Fibroblast of lung (primary cell): ENCODE measurements at regions not wholly inside any gene's neighbourhood (a gene's known extent, or its start where the extent isn't known, plus 50 kb on each side); places are given as distances from the start of the nearest gene placed in this dataset.

Experiments
- DNase-seq, 2 donors: peaks; one replicate each; pipeline versions ENCODE4 v3.0.0 to v3.0.0-alpha.2; 2010; ENCODE audit warnings: low read depth in 2 of 2
- H2AFZ ChIP-seq: 2 replicates; pipeline ENCODE4 v1.5.1; 2012; ENCODE audit warnings: low read length, control low read depth, inconsistent platforms
- H3K27ac ChIP-seq: 2 replicates; pipeline ENCODE4 v1.5.1; 2011; ENCODE audit warnings: low read length, control low read depth; ENCODE audit not compliant: insufficient read depth
- H3K27me3 ChIP-seq: 2 replicates; pipeline ENCODE4 v1.5.1; 2011; ENCODE audit warnings: mild to moderate bottlenecking, low read length; ENCODE audit not compliant: control insufficient read depth, insufficient read depth
- H3K36me3 ChIP-seq: 2 replicates; pipeline ENCODE4 v1.5.1; 2011; ENCODE audit warnings: low read length; ENCODE audit not compliant: control insufficient read depth, insufficient read depth
- H3K4me1 ChIP-seq: 2 replicates; pipeline ENCODE4 v1.5.1; 2011; ENCODE audit warnings: low read length; ENCODE audit not compliant: control insufficient read depth, insufficient read depth; ENCODE audit errors: extremely low read depth
- H3K4me2 ChIP-seq: 2 replicates; pipeline ENCODE4 v1.5.1; 2011; ENCODE audit warnings: low read length, control low read depth; ENCODE audit not compliant: insufficient read depth; ENCODE audit errors: extremely low read depth
- H3K4me3 ChIP-seq, 4 experiments: fragments of 200-600 bp in 1 of 4; sonication (generic) in 1 of 4; replicated peaks in 1 of 4; 2 replicates each; pipeline ENCODE4 v1.5.1; 2011 to 2016; ENCODE audit warnings: low read length in 4 of 4, low read depth in 3 of 4, mild to moderate bottlenecking in 3 of 4, control low read depth in 2 of 4, inconsistent platforms in 1 of 4, mixed read lengths in 1 of 4; ENCODE audit not compliant: insufficient read depth in 1 of 4; ENCODE audit errors: control extremely low read depth in 1 of 4
- H3K79me2 ChIP-seq: 2 replicates; pipeline ENCODE4 v1.5.1; 2012; ENCODE audit warnings: mild to moderate bottlenecking, low read length, inconsistent platforms; ENCODE audit not compliant: control insufficient read depth, insufficient read depth
- H3K9ac ChIP-seq: 2 replicates; pipeline ENCODE4 v1.5.1; 2011; ENCODE audit warnings: mild to moderate bottlenecking, low read length, control low read depth; ENCODE audit not compliant: insufficient read depth
- H3K9me3 ChIP-seq: 2 replicates; pipeline ENCODE4 v1.5.1; 2012; ENCODE audit warnings: low read depth, low read length; ENCODE audit not compliant: control insufficient read depth, insufficient read depth
- H4K20me1 ChIP-seq: 2 replicates; pipeline ENCODE4 v1.5.1; 2011; ENCODE audit warnings: low read length; ENCODE audit not compliant: control insufficient read depth, insufficient read depth; ENCODE audit errors: extremely low read depth
- EZH2 ChIP-seq: IDR thresholded peaks from 2 replicates; pipeline ENCODE4 v1.5.1; 2012; ENCODE audit warnings: low read length, control low read depth, mild to moderate bottlenecking; ENCODE audit errors: missing control alignments
- TF ChIP-seq, protein P1 (sequence below), 2 donors: IDR thresholded peaks in 1 of 2; conservative IDR thresholded peaks in 1 of 2; 1 replicate in 1 of 2; 2 replicates in 1 of 2; pipeline ENCODE4 v1.5.1; 2011 to 2012; ENCODE audit warnings: low read length in 2 of 2, control low read depth in 1 of 2, inconsistent platforms in 1 of 2, low read depth in 1 of 2, mild to moderate bottlenecking in 1 of 2

DNA sequence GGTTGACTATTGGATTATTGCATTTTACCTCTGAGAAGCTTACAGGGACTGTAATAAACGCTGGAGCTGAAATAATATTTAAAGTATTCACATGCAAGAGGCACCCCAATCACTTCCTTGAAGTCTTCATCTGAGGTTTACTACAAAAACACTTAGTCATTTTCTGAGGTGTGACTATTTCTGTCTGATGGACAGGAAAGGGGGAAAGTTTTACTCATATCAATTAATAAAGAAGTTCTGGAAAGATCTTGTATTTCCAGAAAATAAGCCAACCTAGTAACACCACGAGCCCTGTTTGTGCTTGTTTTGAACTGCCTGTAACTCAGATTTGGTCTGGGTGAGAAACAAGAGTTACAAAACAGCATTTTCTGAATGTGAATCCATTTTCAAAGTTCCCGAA, 63.9 kb upstream of the PRKCQ start:
- Histone ChIP-seq H3K9ac (no peak overlapping the region), H3K27ac (no peak overlapping the region), H3K4me3 (no peak overlapping the region), H3K27me3 (no peaks in the 10 kb centered on the region), H3K79me2 (no peaks in the 10 kb centered on the region), H3K9me3 (no peaks in the 10 kb centered on the region), H3K4me1 (no peaks in the 10 kb centered on the region), H4K20me1 (no peaks in the 10 kb centered on the region), H3K36me3 (no peaks in the 10 kb centered on the region), H2AFZ (no peak overlapping the region), H3K4me2 (no peak overlapping the region)
- no peak for DNase-seq
- TF ChIP-seq, protein P1, sequence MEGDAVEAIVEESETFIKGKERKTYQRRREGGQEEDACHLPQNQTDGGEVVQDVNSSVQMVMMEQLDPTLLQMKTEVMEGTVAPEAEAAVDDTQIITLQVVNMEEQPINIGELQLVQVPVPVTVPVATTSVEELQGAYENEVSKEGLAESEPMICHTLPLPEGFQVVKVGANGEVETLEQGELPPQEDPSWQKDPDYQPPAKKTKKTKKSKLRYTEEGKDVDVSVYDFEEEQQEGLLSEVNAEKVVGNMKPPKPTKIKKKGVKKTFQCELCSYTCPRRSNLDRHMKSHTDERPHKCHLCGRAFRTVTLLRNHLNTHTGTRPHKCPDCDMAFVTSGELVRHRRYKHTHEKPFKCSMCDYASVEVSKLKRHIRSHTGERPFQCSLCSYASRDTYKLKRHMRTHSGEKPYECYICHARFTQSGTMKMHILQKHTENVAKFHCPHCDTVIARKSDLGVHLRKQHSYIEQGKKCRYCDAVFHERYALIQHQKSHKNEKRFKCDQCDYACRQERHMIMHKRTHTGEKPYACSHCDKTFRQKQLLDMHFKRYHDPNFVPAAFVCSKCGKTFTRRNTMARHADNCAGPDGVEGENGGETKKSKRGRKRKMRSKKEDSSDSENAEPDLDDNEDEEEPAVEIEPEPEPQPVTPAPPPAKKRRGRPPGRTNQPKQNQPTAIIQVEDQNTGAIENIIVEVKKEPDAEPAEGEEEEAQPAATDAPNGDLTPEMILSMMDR (conservative IDR thresholded peaks at IDR 0.05 in 1 of 2, IDR thresholded peaks at IDR 0.05 in 1 of 2; ENCODE audit: low read depth in 1 of 2, low read length in 2 of 2), result no peak
- TF ChIP-seq EZH2, result no peak

DNA sequence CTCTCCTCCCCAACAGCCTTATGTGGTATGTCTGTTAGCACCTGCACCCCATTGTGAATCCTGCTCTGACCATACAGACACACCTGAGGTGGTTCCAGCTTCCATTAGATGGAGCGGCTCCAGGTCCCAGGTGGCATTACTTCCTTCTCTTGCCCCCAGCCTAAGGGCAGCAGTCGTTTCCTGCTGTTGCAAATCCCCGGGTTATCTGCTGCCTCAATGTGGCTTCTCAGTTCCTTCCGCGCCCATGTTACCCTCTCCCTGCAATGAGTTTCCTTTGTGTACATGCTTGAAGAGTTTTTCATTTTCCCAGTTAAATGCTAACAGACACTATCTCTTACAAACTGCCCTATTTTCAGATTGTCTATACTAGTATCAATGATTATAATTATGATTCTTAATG, 62.8 kb upstream of the PRKCQ start:
- Histone ChIP-seq H3K9me3 (no peaks in the 10 kb centered on the region), H3K27ac (no peak overlapping the region), H3K79me2 (no peaks in the 10 kb centered on the region), H4K20me1 (no peaks in the 10 kb centered on the region), H3K4me2 (no peak overlapping the region), H3K4me3 (no peak overlapping the region), H3K27me3 (no peaks in the 10 kb centered on the region), H3K9ac (no peak overlapping the region), H3K4me1 (no peaks in the 10 kb centered on the region), H3K36me3 (no peaks in the 10 kb centered on the region), H2AFZ (no peak overlapping the region)
- TF ChIP-seq, protein P1 (conservative IDR thresholded peaks at IDR 0.05 in 1 of 2, IDR thresholded peaks at IDR 0.05 in 1 of 2; ENCODE audit: low read depth in 1 of 2, low read length in 2 of 2), result no peak
- TF ChIP-seq EZH2, result no peak
- DNase-seq, result no peak

DNA sequence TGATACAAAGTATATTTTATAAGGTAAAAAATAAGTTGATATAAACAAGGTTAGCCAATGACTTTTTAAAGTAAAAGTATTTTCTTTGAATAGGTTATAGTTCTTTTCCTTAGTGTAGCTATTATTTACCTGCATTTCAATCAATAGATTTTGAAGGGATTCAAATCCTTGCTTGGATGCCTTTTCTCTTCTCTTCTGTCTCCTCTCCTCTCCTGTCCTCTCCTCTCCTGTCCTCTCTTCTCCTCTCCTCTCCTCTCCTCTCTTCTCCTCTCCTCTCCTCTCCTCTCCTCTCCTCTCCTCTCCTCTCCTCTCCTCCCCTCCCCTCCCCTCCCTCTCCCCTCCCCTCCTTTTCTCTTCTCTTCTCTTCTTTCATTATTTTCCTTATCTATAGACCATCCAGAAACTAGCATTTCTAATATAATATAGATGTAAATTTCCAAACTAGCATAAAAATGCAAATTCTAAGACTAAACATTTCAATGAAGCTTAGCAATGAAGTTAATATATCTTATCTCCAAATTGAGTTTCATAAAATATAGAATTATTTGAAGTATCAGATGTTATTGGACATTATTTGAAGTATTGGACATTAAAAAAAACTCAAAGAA, 60.5 kb upstream of the PRKCQ start:
- no peaks in the 10 kb centered on the region for H3K9me3 ChIP-seq
- no peaks in the 10 kb centered on the region for H4K20me1 ChIP-seq
- no peak for TF ChIP-seq EZH2
- TF ChIP-seq, protein P1 (conservative IDR thresholded peaks at IDR 0.05 in 1 of 2, IDR thresholded peaks at IDR 0.05 in 1 of 2; ENCODE audit: low read depth in 1 of 2, low read length in 2 of 2), result no peak
- no peaks in the 10 kb centered on the region for H3K79me2 ChIP-seq
- H3K27ac ChIP-seq, result no peak overlapping the region
- H3K36me3 ChIP-seq, result no peaks in the 10 kb centered on the region
- H3K4me3 ChIP-seq, result no peak overlapping the region
- H3K9ac ChIP-seq, result no peak overlapping the region
- H3K27me3 ChIP-seq, result no peaks in the 10 kb centered on the region
- H3K4me2 ChIP-seq, result no peak overlapping the region
- no peak for DNase-seq
- H3K4me1 ChIP-seq, result no peaks in the 10 kb centered on the region
- H2AFZ ChIP-seq, result no peak overlapping the region
